GM06990 (cell line): ENCODE measurements at regions not wholly inside any gene's neighbourhood (a gene's known extent, or its start where the extent isn't known, plus 50 kb on each side); places are given as distances from the start of the nearest gene placed in this dataset.

Experiments used
- DNase-seq: peaks from one replicate; pipeline ENCODE4 v3.0.0-alpha.2; 2011; ENCODE audit not compliant: insufficient read length; ENCODE audit errors: extremely low read depth
- H3K27me3 ChIP-seq: replicated peaks from 2 replicates; pipeline ENCODE4 v1.6.0; 2011; ENCODE audit warnings: low read length; ENCODE audit not compliant: control insufficient read depth, insufficient read depth
- H3K36me3 ChIP-seq: 2 replicates; pipeline ENCODE4 v1.5.1; 2011; ENCODE audit warnings: low read length; ENCODE audit not compliant: control insufficient read depth, insufficient read depth
- H3K4me3 ChIP-seq: replicated peaks from 2 replicates; pipeline ENCODE4 v1.5.1; 2011; ENCODE audit warnings: low read depth, mild to moderate bottlenecking, control low read depth, low read length
- TF ChIP-seq, protein P1 (sequence below): IDR thresholded peaks from 2 replicates; pipeline ENCODE4 v1.5.1; 2011; ENCODE audit warnings: low read length, control low read depth, mild to moderate bottlenecking, inconsistent platforms; ENCODE audit not compliant: insufficient read depth, poor library complexity, severe bottlenecking

DNA sequence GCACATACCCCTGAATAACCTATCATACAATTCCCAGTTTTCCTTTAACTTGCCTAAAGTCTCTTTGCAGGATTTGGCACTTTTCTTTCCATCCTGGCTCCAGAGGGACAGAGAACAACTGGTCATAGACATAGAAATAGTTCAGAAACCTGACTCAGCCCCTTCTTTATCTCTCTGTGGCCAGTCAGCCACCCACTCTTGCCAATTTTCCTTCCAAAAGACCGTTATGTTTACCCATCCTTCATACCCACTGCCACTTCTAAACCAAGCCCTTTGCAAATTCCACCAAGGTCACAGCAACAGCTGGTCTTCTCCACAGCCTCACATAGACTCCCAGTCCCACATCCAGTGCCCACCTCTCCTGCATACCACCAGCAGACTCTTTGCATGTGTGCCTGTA lies 127.2 kb upstream of the FGGY start:
- no peaks in the 10 kb centered on the region for H3K27me3 ChIP-seq
- H3K36me3 ChIP-seq, result no peaks in the 10 kb centered on the region
- no peak overlapping the region for H3K4me3 ChIP-seq
- TF ChIP-seq, protein P1, sequence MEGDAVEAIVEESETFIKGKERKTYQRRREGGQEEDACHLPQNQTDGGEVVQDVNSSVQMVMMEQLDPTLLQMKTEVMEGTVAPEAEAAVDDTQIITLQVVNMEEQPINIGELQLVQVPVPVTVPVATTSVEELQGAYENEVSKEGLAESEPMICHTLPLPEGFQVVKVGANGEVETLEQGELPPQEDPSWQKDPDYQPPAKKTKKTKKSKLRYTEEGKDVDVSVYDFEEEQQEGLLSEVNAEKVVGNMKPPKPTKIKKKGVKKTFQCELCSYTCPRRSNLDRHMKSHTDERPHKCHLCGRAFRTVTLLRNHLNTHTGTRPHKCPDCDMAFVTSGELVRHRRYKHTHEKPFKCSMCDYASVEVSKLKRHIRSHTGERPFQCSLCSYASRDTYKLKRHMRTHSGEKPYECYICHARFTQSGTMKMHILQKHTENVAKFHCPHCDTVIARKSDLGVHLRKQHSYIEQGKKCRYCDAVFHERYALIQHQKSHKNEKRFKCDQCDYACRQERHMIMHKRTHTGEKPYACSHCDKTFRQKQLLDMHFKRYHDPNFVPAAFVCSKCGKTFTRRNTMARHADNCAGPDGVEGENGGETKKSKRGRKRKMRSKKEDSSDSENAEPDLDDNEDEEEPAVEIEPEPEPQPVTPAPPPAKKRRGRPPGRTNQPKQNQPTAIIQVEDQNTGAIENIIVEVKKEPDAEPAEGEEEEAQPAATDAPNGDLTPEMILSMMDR, result no peak
- no peak for DNase-seq

DNA sequence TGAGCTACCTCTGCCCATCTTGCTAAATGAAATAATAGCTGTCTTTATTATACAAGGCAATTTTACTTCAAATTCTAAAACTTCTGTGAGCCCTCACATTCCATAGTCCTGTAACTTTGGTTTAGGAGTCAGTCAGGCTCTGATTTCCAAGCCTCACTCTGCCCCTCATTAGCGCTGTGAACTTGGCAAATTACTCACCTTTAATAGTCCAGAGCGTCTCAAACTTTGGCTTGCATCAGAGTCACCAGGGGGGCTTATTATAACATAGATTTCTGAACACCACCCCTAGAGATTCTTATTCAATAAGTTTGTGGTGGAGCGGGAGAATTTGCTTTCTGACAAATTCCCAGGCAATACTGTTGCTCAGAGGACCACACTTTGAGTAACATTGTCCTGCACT lies 126.2 kb upstream of the FGGY start:
- no peaks in the 10 kb centered on the region for H3K36me3 ChIP-seq
- TF ChIP-seq, protein P1, result no peak
- DNase-seq, result no peak
- no peaks in the 10 kb centered on the region for H3K27me3 ChIP-seq
- no peak overlapping the region for H3K4me3 ChIP-seq

DNA sequence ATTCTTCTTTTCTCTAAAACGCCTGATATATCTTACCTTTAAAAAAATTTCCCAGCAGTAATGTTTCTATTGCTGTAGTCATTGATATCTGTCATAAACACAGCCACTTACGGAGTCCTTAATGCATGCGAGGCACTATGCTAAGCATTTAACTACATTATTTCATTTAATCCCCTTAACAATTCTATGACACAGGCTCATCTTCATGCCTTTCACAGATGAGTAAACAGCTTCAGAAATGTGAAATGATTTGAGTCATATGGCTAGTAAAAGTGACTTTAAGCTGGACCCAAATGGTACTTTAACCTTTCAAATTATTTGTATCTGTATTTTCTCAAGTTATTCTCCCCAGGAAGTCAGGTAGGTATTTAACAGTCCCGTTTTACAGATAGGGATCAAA lies 125.1 kb upstream of the FGGY start:
- Histone ChIP-seq H3K36me3 (no peaks in the 10 kb centered on the region), H3K27me3 (no peaks in the 10 kb centered on the region), H3K4me3 (no peak overlapping the region)
- TF ChIP-seq, protein P1, result no peak
- no peak for DNase-seq

DNA sequence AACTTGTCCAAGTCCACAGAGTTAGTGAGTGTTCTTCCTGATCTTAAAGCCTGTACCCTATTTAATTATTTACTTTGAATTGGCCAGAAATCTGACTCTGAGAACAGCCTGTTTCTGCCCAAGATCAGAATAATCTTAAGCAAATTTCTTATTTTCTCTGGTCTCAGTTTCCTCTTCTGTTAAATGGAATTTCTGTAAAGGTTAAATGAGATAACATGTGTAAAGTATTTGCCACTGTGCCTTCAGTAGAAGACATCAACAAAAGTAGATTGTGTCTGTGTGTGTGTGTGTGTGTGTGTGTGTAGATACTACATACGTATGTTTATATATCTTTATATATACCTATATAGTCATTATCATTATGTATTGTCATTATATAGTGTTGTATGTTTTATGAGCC lies 124.2 kb upstream of the FGGY start:
- no peak for DNase-seq
- no peaks in the 10 kb centered on the region for H3K36me3 ChIP-seq
- TF ChIP-seq, protein P1, result no peak
- no peaks in the 10 kb centered on the region for H3K27me3 ChIP-seq
- H3K4me3 ChIP-seq, result no peak overlapping the region

DNA sequence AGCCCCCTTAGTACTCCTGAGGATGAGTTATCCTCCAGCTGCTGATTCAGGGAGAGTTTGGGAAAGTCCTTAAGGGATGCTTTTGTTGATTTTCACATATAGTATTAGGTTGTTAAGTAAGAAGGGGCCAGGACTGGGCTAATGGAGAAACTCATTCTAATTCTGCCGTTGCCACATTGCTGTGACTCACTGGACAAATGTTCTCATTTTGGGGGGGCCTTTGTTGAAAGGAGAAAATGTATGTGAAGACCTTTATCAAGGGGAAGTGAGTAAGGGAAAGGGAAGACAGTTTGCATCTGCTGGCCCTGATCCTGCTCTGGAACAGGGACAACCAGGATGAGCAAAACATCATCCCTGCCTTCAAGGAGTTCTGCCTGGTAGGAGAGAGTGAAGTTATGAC lies 123.2 kb upstream of the FGGY start:
- no peak for DNase-seq
- TF ChIP-seq, protein P1, result no peak
- no peak overlapping the region for H3K4me3 ChIP-seq
- no peaks in the 10 kb centered on the region for H3K36me3 ChIP-seq
- no peaks in the 10 kb centered on the region for H3K27me3 ChIP-seq

DNA sequence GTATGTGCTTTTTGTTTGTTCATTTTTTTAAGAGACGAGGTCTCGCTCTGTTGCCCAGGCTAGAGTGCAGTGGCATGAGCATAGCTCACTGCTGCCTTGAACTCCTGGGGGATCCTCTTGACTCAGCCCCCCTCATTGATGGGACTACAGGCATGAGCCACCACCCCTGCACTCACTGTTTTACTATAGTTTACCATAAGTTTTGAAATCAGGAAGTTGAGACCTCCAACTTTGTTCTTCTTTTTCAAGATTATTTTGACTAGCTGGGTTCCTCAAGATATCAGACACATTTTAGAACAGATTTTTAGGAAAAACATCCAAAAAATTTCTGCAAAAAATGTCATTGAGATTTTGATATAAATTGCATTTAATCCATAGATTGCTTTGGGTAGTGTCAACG lies 120.4 kb upstream of the FGGY start:
- H3K27me3 ChIP-seq, result no peaks in the 10 kb centered on the region
- no peak for DNase-seq
- no peak overlapping the region for H3K4me3 ChIP-seq
- TF ChIP-seq, protein P1, result no peak
- H3K36me3 ChIP-seq, result no peaks in the 10 kb centered on the region
